ENCODE measurements at regions not wholly inside any gene's neighbourhood (a gene's known extent, or its start where the extent isn't known, plus 50 kb on each side); places are given as distances from the start of the nearest gene placed in this dataset.

DNA sequence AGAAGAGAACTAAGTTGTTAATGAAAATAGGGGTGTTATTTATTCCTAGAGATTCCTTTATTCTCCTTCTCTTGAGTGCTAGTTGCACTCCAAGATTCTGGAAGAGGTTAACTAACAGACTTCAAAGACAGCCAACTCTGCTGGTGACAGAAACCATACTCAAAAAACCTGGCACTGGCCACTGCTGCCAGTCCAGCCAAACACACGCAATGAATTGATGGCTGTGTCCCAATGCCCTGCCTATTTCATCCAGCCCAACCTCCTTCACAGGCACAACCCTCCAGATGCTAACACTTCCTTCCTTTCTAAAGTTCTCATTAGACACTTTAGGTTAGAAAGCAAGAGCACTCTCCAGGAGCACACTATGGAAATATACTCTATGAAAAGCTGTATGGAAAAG is 150.8 kb upstream of the C11orf58 start:
- TF ChIP-seq EZH2 (IDR thresholded peaks at IDR 0.05; ENCODE audit: borderline replicate concordance, low read length) = no peak
- TF ChIP-seq CTCF (conservative IDR thresholded peaks at IDR 0.05 in 1 of 2, IDR thresholded peaks at IDR 0.05 in 1 of 2; ENCODE audit: extremely low read depth in 1 of 2, insufficient read depth in 1 of 2, low read depth in 1 of 2, low read length in 2 of 2) = no peak

Measured in mammary epithelial cell (primary cell).